ENCODE measurements at regions not wholly inside any gene's neighbourhood (a gene's known extent, or its start where the extent isn't known, plus 50 kb on each side); places are given as distances from the start of the nearest gene placed in this dataset.
"Not testable (repeated sequence)": the region's sequence is repeated elsewhere in the genome, so short reads cannot be mapped to it uniquely, and the experiment has no call there.

GRCh38 chr5:155761502-155761901 lies 565.5 kb upstream of the SGCD start:
- no peak for DNase-seq (ENCODE audit: low read depth in 2 of 2)

- DNase-seq (ENCODE audit: low read depth in 2 of 2), result no peak
Measured at GRCh38 chr5:155765715-155766114, 561.2 kb upstream of the SGCD start.

GRCh38 chr5:155767470-155767869 lies 559.5 kb upstream of the SGCD start:
- DNase-seq (ENCODE audit: low read depth in 2 of 2), result no peak

DNA sequence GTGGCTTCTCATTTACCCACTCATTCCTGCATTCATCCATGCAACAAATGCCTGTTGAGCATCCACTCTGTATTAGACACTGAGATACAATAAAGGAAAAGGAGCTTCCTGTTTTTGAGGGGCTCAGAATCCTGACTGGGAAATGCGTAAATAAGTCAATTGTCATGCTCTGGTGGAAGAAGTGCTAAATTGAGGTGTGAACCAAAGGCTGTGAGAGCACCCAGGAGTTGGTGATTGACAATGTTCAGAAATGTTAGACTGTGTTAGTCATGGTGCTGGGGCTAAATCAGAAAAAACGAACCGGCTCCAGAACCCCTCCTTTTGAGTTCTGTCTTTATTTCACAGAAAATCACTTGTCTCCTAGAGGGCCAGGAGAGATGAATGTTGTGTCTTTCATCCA lies 558.6 kb upstream of the SGCD start:
- DNase-seq (ENCODE audit: low read depth in 2 of 2), result no peak

GRCh38 chr5:155772009-155772662 lies 554.8 kb upstream of the SGCD start:
- DNase-seq (ENCODE audit: low read depth in 2 of 2), result no peak

DNA sequence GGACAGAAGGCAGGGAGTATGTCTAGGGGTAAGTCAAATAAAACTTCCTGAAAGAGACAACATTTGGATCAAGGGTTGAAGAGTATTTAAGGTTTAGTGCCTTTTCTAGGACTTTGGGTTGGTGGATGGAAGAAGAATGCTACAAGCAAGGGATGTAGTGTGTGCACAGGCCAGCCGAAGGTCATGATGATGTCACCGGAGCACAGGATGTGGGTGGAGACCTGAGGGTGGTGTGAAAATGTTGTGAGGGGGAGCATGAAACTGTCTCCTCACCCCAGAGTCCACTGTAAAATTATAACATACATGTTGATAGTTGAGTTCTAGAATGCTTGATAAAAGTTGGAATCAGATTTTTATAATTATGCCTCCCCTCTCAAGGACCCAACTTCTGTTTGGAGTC lies 553.3 kb upstream of the SGCD start:
- no peak for DNase-seq (ENCODE audit: low read depth in 2 of 2)

DNA sequence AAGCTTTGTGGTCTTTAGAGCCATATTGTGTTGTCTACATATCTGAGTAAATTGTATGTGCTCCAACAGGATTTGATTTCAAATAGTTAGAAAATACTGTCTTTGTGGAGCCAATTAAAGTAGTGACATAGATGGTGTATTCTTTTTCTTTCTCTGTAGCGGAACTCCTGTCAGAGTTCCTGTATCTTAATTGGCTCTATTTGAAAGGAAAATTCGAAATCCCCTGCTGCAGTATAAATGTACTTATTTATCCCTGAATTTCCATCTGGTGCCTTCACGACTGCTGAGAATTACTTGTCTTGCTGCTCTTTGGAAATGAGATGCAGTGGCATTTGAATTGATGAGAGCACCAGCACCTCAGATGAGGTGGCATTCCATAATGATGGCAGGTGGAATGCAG lies 546.7 kb upstream of the SGCD start:
- no peak for DNase-seq (ENCODE audit: low read depth in 2 of 2)

GRCh38 chr5:155783246-155783645 lies 543.7 kb upstream of the SGCD start:
- DNase-seq (ENCODE audit: low read depth in 2 of 2), result no peak

DNA sequence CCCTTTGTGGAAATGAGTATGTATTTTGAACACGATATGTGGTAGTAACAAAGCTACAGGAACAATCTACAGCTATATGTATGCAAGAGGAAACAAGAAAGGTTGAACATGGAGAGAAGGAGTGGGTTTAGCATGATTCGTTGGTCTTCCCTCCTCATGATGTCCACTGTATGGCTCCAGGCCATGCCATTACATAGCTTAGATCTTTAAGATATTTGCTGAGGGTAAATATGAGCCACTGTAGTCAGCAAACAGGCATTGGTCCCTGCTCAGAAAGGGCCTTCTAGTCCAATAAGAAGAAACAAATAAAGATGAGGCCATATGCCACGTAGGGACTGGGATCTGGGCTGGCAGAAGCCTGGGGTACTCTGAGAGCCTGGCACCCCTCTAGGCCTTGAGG lies 543.2 kb upstream of the SGCD start:
- no peak for DNase-seq (ENCODE audit: low read depth in 2 of 2)

DNA sequence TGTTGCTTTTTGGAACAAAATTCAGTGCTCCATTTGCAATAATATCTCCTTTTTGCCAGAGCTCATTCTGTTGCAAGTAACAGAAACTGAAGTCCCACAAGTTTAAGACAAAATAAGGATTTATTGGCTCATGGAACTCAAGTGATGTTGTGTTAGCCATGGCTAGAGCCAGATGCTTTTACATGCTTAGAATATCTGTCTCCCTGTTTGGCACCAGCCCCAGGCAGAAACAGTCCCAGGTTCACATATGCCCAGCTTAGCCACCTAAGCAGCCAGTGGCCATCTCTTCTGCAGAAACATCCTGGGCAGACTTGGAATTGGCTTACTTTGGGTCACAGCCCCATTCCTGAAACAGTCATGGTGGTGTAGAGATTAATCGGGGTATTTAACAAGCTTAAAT lies 540.9 kb upstream of the SGCD start:
- DNase-seq (ENCODE audit: low read depth in 2 of 2), result no peak

DNA sequence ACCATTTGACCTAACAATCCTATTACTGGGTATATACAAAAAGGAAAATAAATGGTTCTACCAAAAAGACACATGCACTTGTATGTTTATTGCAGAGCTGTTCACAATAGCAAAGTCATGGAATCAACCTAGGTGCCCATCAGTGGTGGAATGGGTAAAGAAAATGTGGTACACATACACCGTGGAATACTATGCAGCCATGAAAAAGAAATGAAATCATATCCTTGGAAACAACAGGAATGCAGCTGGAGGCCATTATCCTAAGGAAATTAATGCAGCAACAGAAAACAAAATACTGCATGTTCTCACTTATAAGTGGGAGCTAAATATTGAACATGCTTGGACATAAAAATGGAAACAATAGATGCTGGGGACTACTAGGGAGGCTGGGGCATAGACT lies 534.1 kb upstream of the SGCD start:
- no peak for DNase-seq (ENCODE audit: low read depth in 2 of 2)

- no peak for DNase-seq (ENCODE audit: low read depth in 2 of 2)
Measured at GRCh38 chr5:155794795-155795194, 532.2 kb upstream of the SGCD start.

GRCh38 chr5:155799308-155799707 lies 527.7 kb upstream of the SGCD start:
- DNase-seq (ENCODE audit: low read depth in 2 of 2), result no peak

GRCh38 chr5:155807884-155808576 lies 518.9 kb upstream of the SGCD start:
- no peak for DNase-seq (ENCODE audit: low read depth in 2 of 2)

DNA sequence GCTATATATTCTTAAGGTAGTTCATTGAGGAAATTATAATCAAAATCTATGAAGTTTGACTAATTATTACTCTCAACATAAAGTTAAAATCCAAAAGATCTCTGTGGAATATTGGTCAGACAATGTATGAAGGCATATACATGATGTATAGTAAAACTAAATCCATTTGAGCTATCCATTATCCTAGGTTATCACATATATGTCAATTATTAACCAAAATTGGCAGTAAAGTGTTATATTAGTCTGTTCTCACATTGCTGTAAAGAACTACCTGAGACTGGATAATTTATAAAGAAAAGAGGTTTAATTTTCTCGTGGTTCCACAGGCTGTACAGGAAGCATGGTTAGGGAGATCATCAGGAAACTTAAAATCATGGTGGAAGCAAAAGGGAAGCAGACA lies 511.7 kb upstream of the SGCD start:
- DNase-seq (ENCODE audit: low read depth in 2 of 2), result no peak

DNA sequence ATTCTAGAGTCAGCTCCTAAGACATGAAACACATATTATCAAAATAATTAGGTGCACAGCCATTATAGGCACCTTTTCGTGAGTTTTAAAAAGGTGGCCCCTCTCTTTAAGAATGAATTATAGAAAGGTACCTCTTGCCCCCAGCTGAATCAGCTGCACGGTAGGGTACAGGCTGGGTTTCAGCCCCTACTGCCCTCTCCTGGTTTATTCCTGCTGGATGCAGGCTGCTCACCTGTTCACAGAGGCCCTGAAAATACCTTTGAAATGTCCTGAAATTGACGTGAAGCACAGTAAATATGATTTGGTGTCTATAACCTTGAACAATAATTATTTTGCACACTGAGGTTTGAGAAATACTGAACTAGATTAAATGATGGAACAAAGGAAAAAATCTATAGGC lies 504.8 kb upstream of the SGCD start:
- no peak for DNase-seq (ENCODE audit: low read depth in 2 of 2)

DNA sequence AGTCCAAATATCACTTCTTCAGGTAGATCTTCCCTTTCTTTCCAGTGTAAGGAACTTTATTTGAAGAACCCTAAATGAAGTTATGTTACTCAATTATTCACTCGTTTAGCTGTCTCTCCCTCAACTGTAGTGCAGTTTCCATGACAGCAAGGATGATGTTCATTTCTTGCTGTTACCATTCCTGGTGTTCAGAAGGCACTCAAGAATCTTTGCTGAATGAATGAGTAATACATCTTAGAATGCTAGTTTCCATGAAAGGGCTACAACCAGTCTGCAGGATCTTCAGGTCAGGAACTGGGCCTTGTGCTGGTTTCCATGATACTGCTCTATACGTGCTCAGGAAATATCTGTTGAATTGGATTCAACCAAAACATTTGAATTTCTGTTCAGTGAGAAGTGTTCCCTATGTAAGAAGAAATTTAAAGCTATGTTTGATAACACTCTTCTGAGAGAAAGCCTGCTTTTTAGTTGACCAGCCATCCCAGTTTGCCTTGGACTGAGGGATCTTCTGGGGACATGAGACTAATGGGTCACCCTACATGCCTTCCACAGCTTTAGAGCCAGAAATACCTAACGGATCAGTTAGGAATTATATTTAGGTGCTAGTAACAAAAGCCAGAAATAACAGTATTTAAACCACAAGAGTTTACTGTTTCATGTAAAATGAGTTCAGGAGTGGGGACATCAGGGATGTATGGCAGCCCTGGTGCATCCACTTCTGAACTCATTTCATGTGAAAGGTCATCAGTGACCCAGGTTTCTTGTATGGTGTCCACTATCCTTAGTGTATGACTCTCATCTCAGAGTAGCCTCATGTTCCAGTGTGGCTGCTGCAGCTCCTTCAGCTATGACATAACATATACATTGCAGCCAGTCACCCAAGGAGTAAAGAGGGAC lies 500.1 kb upstream of the SGCD start:
- DNase-seq (ENCODE audit: low read depth in 2 of 2), result no peak

DNA sequence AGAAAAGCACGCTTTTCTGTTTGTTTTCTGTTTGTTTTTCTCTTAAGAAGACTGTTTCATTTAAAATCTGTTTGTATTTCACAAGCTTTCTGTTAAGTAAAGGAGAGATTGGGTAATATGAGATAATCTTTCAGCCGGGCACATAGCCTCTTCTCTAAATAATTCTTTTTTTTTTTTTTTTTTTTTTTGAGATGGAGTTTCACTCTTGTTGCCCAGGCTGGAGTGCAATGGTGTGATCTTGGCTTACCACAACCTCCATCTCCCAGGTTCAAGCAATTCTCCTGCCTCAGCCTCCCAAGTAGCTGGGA lies 499.5 kb upstream of the SGCD start:
- DNase-seq (ENCODE audit: low read depth in 2 of 2), result not testable (repeated sequence)

DNA sequence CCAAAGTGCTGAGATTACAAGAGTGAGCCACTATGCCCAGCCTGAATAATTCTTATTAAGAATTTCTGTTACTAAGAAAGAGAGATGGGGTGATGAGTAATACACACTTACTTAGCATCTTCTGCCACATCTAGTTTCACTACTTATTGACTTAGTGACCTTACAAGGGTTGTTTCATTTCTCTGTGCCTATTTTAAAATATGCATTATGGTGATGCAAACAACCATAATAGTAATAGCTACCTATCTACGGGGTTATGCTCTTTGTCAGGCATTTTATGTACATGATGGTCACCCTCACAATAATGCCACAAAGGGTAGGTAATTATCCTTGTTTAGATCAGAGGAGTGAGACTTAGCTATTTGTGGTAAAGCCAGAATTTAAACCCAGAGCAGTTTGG lies 499.0 kb upstream of the SGCD start:
- no peak for DNase-seq (ENCODE audit: low read depth in 2 of 2)

DNA sequence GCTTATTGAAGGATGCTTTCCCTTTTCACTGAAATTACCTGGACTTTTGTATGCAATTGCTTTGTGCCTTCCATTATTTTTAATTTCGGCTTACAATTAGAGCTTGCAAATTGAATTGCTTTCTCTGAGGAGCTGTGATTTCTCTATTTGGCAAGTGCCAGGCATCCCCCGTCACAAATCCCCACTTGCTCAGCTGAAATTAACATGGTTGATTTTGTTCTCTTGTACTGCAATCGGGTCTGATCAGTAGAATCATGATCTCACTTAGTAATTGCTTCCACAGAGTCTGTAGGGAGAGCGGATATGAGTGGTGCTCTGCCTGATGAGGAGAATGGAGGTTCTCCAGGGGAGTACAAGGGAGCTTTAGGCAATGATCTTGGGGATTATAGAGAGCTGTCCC lies 495.5 kb upstream of the SGCD start:
- DNase-seq (ENCODE audit: low read depth in 2 of 2), result no peak

GRCh38 chr5:155833287-155833686 lies 493.7 kb upstream of the SGCD start:
- DNase-seq (ENCODE audit: low read depth in 2 of 2), result no peak

DNA sequence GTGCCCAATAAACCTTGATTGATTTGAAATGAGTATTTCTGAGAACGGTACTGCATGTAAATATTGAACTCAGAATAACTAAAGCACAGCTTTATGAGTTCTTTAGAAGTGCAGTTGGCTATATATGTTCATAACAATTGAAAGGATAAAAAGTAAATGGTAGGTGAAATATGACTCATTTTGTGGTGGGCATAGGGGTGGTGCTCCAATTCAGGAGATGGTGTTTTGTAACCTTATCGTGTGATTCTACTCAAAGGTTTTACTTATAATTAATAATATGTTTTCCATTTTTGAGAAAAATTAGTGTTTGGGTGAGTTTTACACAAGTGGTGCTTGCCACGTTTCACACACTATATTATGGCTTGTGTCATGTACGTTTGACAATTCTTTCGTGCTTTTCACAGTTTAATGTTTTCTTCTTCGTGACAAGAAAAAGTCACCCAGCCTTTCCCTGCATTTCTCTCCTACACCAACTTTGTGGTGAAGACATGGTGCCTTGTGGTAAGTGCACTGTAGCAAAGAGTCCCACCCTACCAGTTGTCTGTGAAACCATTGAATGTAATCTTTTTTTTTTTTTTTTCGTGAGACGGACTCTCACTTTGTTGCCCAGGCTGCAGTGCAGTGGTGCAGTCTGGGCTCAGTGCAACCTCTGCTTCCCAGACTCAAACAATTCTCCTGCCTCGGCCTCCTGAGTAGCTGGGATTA lies 492.5 kb upstream of the SGCD start:
- no peak for DNase-seq (ENCODE audit: low read depth in 2 of 2)
